Pancreas (tissue), 10 donors: ENCODE measurements at regions not wholly inside any gene's neighbourhood (a gene's known extent, or its start where the extent isn't known, plus 50 kb on each side); places are given as distances from the start of the nearest gene placed in this dataset.

Experiments
- ATAC-seq, 4 donors: fragments of 200-7000 bp; cut with Tn5 transposase; one replicate each; pipeline versions ENCODE4 v1.8.0 to v1.9.1; 2020; ENCODE audit warnings: mild to moderate bottlenecking in 4 of 4, moderate library complexity in 4 of 4
- DNase-seq, 6 donors: peaks; one replicate each; pipeline ENCODE4 v3.0.0-alpha.2; 2020
- FAIRE-seq: peaks from 2 replicates; lab custom pipeline; 2012; peaks lifted over from hg19 to GRCh38; lab: Jason Lieb, UNC
- H3K27ac ChIP-seq, 4 donors: fragments of 200-600 bp; sonication (generic); 1 replicate in 3 of 4; 2 replicates in 1 of 4; pipeline versions ENCODE4 v1.5.0 to v1.8.0; 2020
- H3K27me3 ChIP-seq, 4 donors: fragments of 200-600 bp; one replicate each; pipeline ENCODE4 v1.8.0; 2021
- H3K36me3 ChIP-seq, 3 donors: fragments of 200-600 bp; sonication (generic) in 1 of 3; one replicate each; pipeline versions ENCODE4 v1.5.0 to v1.8.0; 2020 to 2021
- H3K4me1 ChIP-seq, 3 donors: fragments of 200-600 bp; one replicate each; pipeline ENCODE4 v1.8.0; 2021
- H3K4me3 ChIP-seq, 4 donors: fragments of 200-600 bp; sonication (generic) in 2 of 4; one replicate each; pipeline versions ENCODE4 v1.5.0 to v1.8.0; 2020 to 2021
- H3K9me3 ChIP-seq, 4 donors: fragments of 200-600 bp; one replicate each; pipeline ENCODE4 v1.8.0; 2021
- WGBS, 2 donors: extraction: QIAGEN DNeasy Blood & Tissue Kit; methylation state at CpG; one replicate each; pipeline ENCODE4 v1.1.7; 2013; 5-methylcytosine and 5-hydroxymethylcytosine counted together
- intact Hi-C, 3 donors: fragments of 100-400 bp; cut with DNase I; formaldehyde crosslinking; loops; one replicate each; pipeline versions ENCODE4 v1.11.1 to v1.14.2; 2022
- TF ChIP-seq, protein P1 (sequence below), 4 donors: fragments of 200-600 bp; sonication (generic) in 3 of 4; IDR thresholded peaks; one replicate each; pipeline versions ENCODE4 v1.5.0 to v1.8.0; 2021; ENCODE audit warnings: antibody characterized with exemption in 4 of 4
- donor health status: healthy with polysubstance abuse.
- donor health status: DM: no; HTN: no; CAD: no; lungs with moderate emphysema.
- donor health status: DM: no; HTN: no; CAD: no.
- donor health status: control.
- donor health status: control.
- donor health status: Bipolar disorder and iron deficiency.
- donor health status: DM: yes; HTN: yes; CAD: no.
- donor health status: DM: no; HTN: no; CAD: no.
- donor health status: DM: no; HTN: no; CAD: no.
- donor health status: DM: yes; HTN: yes; CAD: no.

DNA sequence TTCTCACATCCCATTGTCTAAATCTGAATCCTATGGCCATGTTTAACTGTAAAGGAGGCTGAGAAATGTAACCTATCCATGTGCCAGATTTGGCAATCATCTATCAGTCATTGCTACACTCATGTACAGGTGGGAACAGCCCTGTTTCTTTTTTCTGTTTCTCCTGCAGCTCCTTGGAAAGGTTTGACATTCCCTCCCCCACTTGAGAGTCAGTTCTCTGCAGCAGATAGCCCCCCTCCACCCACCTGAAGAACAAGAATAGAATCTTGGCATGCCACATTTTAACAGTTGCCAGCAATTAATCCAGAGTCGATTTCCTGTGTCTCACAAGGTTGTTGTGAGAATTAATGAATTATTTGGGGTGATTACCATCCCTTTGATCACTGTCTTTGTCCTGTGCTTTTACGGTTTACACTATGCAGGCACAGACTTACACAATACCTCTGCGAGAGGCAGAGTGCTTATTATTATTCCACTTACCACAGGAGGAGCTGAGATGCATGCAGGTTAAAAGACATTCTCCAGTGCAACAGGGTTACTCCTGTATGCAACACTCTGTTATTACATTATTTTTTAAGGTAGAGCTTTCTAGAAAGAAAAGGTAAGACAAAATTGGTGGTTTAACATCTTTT, 351.0 kb upstream of the THRB start:
- DNase-seq (no peak), ATAC-seq (no peak), FAIRE-seq (no peak)
- Histone ChIP-seq H3K9me3 (no peaks in the 10 kb centered on the region), H3K27me3 (no peaks in the 10 kb centered on the region), H3K4me3 (no peak overlapping the region), H3K36me3 (no peaks in the 10 kb centered on the region), H3K4me1 (peaks cover 0 to 2% (median 0%) of the 10 kb centered on the region in 3 donors), H3K27ac (no peak overlapping the region)
- 50 to 54% methylated on average over 3 of the region's 3 CpGs for WGBS, 2 donors
- TF ChIP-seq, protein P1, sequence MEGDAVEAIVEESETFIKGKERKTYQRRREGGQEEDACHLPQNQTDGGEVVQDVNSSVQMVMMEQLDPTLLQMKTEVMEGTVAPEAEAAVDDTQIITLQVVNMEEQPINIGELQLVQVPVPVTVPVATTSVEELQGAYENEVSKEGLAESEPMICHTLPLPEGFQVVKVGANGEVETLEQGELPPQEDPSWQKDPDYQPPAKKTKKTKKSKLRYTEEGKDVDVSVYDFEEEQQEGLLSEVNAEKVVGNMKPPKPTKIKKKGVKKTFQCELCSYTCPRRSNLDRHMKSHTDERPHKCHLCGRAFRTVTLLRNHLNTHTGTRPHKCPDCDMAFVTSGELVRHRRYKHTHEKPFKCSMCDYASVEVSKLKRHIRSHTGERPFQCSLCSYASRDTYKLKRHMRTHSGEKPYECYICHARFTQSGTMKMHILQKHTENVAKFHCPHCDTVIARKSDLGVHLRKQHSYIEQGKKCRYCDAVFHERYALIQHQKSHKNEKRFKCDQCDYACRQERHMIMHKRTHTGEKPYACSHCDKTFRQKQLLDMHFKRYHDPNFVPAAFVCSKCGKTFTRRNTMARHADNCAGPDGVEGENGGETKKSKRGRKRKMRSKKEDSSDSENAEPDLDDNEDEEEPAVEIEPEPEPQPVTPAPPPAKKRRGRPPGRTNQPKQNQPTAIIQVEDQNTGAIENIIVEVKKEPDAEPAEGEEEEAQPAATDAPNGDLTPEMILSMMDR (IDR thresholded peaks at IDR 0.05), result no peak
- intact Hi-C loops, result no loop called here

DNA sequence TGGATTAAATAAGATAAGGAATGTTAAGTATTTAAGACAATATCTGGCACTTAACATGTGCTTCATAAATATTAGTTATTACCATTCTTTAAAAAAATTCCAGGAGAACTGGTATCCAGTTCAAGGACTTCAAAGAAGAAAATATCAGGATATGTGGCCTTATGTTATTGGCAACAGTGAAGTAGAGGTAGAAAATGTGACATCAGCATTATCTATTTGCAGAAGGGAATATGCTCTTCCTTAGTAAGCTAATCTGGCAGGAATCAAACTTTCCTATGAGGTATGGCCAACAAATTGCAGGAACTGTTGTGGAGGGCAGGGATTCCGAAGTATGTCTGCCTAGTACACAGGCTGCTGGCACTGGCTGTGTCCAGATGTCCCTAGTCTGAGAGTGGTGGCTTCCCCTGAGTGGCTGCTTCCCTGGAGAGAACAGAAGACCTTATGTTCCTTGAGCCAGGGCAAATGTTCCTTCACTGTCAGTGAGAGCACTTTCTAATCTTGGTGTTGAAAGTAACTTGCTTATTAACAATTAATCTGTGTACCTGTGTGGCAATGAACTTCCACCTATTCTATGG, 351.7 kb upstream of the THRB start:
- Histone ChIP-seq H3K4me3 (no peak overlapping the region), H3K4me1 (no peaks in the 10 kb centered on the region), H3K27ac (no peak overlapping the region), H3K27me3 (no peaks in the 10 kb centered on the region), H3K9me3 (no peaks in the 10 kb centered on the region), H3K36me3 (no peaks in the 10 kb centered on the region)
- TF ChIP-seq, protein P1 (IDR thresholded peaks at IDR 0.05), result no peak
- intact Hi-C loops, result no loop called here
- DNase-seq, result no peak
- FAIRE-seq, result no peak
- 34 to 67% methylated on average over 1 of the region's 1 CpG for WGBS, 2 donors
- no peak for ATAC-seq

DNA sequence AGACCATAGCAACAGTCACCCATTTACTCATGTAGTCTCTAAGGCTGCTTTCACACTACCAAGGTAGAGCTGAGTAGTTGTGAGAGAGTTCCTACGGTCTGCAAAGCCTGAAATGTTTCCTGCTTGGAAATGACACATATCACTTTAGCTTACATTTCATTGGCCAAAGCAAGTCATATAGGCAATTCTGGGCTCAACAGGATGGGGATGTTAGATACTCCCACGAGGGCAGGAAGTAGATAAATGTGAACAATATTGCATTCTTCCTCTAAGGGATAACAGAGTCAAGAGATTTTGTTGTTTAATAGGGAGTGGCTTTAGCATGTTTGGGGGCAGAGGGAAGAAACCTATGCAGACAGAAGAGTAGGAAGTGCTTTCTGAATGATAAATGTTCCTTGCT, 355.6 kb upstream of the THRB start:
- ATAC-seq (no peak), FAIRE-seq (no peak), DNase-seq (no peak)
- Histone ChIP-seq H3K36me3 (no peaks in the 10 kb centered on the region), H3K4me3 (no peak overlapping the region), H3K27ac (no peak overlapping the region), H3K9me3 (no peaks in the 10 kb centered on the region), H3K4me1 (no peaks in the 10 kb centered on the region), H3K27me3 (no peaks in the 10 kb centered on the region)
- intact Hi-C loops, result no loop called here
- 36 to 52% methylated on average over 2 of the region's 2 CpGs for WGBS, 2 donors
- TF ChIP-seq, protein P1 (IDR thresholded peaks at IDR 0.05), result no peak

DNA sequence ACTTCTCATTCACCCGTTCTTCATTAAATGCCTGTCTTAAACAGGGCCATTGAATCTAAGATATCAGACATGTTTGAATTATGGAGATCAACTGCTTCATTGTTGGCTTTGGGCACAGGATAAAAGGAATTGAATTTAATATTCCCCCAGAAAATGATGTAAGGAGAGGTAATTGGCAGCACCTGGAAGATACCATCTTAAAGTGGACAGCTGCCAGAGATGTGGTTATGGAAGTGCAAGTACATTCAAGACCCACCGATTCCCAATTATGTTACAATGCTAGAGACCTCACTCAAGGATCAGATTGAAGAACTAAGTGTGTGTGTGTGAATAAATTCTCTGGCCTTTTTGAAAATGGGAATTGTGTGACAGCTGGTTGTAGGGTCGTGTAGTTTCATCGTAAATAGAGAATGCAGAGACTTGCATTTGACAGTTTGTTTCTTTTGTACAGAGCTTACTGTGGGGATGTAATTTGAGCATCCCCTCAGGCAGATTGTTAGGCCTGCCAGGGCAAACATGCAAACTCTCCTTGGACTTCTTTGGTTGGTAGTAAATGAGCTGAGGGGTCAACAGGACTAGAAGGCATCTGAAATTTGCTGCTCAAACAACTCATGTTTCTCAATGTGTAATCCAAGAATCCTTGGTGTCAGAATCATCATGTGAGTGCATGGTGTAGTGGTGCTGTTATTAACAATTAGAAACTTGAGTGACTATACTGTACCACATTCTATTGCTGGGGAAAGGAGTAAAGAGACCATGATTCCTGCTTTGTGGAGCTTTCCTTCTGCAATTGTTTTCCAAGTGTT, 359.2 kb upstream of the THRB start:
- Histone ChIP-seq H3K27me3 (no peaks in the 10 kb centered on the region), H3K27ac (no peak overlapping the region), H3K4me3 (no peak overlapping the region), H3K4me1 (no peaks in the 10 kb centered on the region), H3K9me3 (no peaks in the 10 kb centered on the region), H3K36me3 (no peaks in the 10 kb centered on the region)
- intact Hi-C loops, result no loop called here
- DNase-seq (no peak), ATAC-seq (no peak), FAIRE-seq (no peak)
- TF ChIP-seq, protein P1 (IDR thresholded peaks at IDR 0.05), result no peak
- WGBS, 2 donors, result 54 to 66% methylated on average over 4 of the region's 4 CpGs
